OCI-LY1 (cell line): ENCODE measurements at regions not wholly inside any gene's neighbourhood (a gene's known extent, or its start where the extent isn't known, plus 50 kb on each side); places are given as distances from the start of the nearest gene placed in this dataset.

Experiments used
- H2AFZ ChIP-seq: fragments of 200-600 bp; sonication (generic), shearing (Covaris generic); 2 replicates; pipeline ENCODE4 v1.6.0; 2014; ENCODE audit warnings: antibody characterized with exemption, mild to moderate bottlenecking, low read length
- H3F3A ChIP-seq: fragments of 200-600 bp; sonication (generic), shearing (Covaris generic); 2 replicates; pipeline ENCODE4 v1.6.0; 2014; ENCODE audit warnings: mild to moderate bottlenecking, antibody characterized with exemption, low read length, moderate library complexity; ENCODE audit not compliant: insufficient read depth
- H3K27ac ChIP-seq: fragments of 200-600 bp; sonication (generic); 2 replicates; pipeline ENCODE4 v1.5.1; 2014; ENCODE audit warnings: low read length, mixed run types, mild to moderate bottlenecking, low read depth; ENCODE audit not compliant: poor library complexity, severe bottlenecking
- H3K27me3 ChIP-seq: fragments of 200-600 bp; sonication (generic); 2 replicates; pipeline ENCODE4 v1.6.0; 2014; ENCODE audit warnings: antibody characterized with exemption, mild to moderate bottlenecking, low read length, moderate library complexity; ENCODE audit not compliant: insufficient read depth
- H3K36me3 ChIP-seq: fragments of 200-600 bp; sonication (generic); 2 replicates; pipeline ENCODE4 v1.6.1; 2014; ENCODE audit warnings: mild to moderate bottlenecking, antibody characterized with exemption, low read length, moderate library complexity, mixed read lengths; ENCODE audit not compliant: insufficient read depth
- H3K4me1 ChIP-seq: fragments of 200-600 bp; sonication (generic); 2 replicates; pipeline ENCODE4 v1.5.1; 2014; ENCODE audit warnings: mild to moderate bottlenecking, low read length, moderate library complexity; ENCODE audit not compliant: insufficient read depth, severe bottlenecking
- H3K4me2 ChIP-seq: fragments of 200-600 bp; sonication (generic), shearing (Covaris generic); 2 replicates; pipeline ENCODE4 v1.6.1; 2014; ENCODE audit warnings: low read length
- H3K4me3 ChIP-seq: fragments of 200-600 bp; sonication (generic); 2 replicates; pipeline ENCODE4 v1.5.1; 2014; ENCODE audit warnings: low read length, low read depth, mild to moderate bottlenecking, mixed read lengths; ENCODE audit not compliant: poor library complexity, severe bottlenecking
- H3K79me2 ChIP-seq: fragments of 200-600 bp; shearing (Covaris generic); 2 replicates; pipeline ENCODE4 v1.6.1; 2016; ENCODE audit warnings: mixed run types, low read length, mixed read lengths; ENCODE audit not compliant: insufficient read depth
- H3K9ac ChIP-seq: fragments of 200-600 bp; sonication (generic), shearing (Covaris generic); 2 replicates; pipeline ENCODE4 v1.6.1; 2014; ENCODE audit warnings: mild to moderate bottlenecking, low read length, mixed read lengths
- H3K9me2 ChIP-seq: fragments of 200-600 bp; sonication (generic), shearing (Covaris generic); 2 replicates; pipeline ENCODE4 v1.6.1; 2014; ENCODE audit warnings: low read depth, mild to moderate bottlenecking, low read length, mixed read lengths
- H3K9me3 ChIP-seq: fragments of 200-600 bp; shearing (Covaris generic); 2 replicates; pipeline ENCODE4 v1.6.1; 2014; ENCODE audit warnings: low read length, mixed read lengths
- H4K20me1 ChIP-seq: fragments of 200-600 bp; sonication (generic), shearing (Covaris generic); 2 replicates; pipeline ENCODE4 v1.6.0; 2016; ENCODE audit warnings: mild to moderate bottlenecking, low read length; ENCODE audit not compliant: insufficient read depth
- EZH2 ChIP-seq: fragments of 200-600 bp; sonication (generic), shearing (Covaris generic); IDR thresholded peaks from 2 replicates; pipeline ENCODE4 v1.8.0; 2017; ENCODE audit warnings: borderline replicate concordance, mixed run types, mild to moderate bottlenecking, antibody characterized with exemption, low read length, moderate library complexity, mixed read lengths
- TF ChIP-seq, protein P1 (sequence below): fragments of 200-600 bp; sonication (generic), shearing (Covaris generic); IDR thresholded peaks from 2 replicates; pipeline ENCODE4 v1.5.1; 2017; ENCODE audit warnings: mild to moderate bottlenecking, antibody characterized with exemption, low read length, moderate library complexity, mixed read lengths

DNA sequence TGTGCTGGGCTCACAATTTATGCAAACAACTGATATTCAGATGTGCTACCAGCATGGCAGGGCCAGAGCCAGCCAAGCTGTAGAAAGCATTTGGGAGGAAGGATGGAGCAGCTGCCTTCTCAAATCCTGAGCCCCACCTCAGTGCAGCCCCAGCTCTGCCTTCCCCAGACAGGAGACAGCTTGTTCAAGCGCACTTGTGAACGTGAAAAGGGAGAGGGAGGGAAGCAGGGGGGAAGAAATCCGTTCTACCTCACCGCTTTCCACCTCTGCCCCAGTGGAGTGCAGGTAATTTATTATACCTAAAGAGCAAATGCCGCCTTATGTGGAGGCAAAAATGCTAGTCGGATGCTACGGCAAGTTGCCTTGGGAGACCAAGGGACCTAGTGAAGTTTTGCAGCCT lies 66.0 kb upstream of the SLC14A2 start:
- H3K4me2 ChIP-seq: no peak overlapping the region
- H3K9ac ChIP-seq: no peak overlapping the region
- H3K9me2 ChIP-seq: no peaks in the 10 kb centered on the region
- H3K79me2 ChIP-seq: no peaks in the 10 kb centered on the region
- no peaks in the 10 kb centered on the region for H3K36me3 ChIP-seq
- peaks cover 4% of the 10 kb centered on the region; the same call in 1 of the 2 replicates for H3K27me3 ChIP-seq
- H3K4me1 ChIP-seq: no peaks in the 10 kb centered on the region
- H3K4me3 ChIP-seq: no peak overlapping the region
- no peaks in the 10 kb centered on the region for H4K20me1 ChIP-seq
- H3K27ac ChIP-seq: no peak overlapping the region
- H3F3A ChIP-seq: no peaks in the 10 kb centered on the region
- H3K9me3 ChIP-seq: no peaks in the 10 kb centered on the region
- H2AFZ ChIP-seq: no peak overlapping the region
- TF ChIP-seq, protein P1, sequence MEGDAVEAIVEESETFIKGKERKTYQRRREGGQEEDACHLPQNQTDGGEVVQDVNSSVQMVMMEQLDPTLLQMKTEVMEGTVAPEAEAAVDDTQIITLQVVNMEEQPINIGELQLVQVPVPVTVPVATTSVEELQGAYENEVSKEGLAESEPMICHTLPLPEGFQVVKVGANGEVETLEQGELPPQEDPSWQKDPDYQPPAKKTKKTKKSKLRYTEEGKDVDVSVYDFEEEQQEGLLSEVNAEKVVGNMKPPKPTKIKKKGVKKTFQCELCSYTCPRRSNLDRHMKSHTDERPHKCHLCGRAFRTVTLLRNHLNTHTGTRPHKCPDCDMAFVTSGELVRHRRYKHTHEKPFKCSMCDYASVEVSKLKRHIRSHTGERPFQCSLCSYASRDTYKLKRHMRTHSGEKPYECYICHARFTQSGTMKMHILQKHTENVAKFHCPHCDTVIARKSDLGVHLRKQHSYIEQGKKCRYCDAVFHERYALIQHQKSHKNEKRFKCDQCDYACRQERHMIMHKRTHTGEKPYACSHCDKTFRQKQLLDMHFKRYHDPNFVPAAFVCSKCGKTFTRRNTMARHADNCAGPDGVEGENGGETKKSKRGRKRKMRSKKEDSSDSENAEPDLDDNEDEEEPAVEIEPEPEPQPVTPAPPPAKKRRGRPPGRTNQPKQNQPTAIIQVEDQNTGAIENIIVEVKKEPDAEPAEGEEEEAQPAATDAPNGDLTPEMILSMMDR: no peak
- no peak for TF ChIP-seq EZH2

- Histone ChIP-seq H3K9me3 (no peaks in the 10 kb centered on the region), H3K9ac (no peak overlapping the region), H3K27me3 (peaks cover 4% of the 10 kb centered on the region; the same call in 1 of the 2 replicates), H3K36me3 (no peaks in the 10 kb centered on the region), H2AFZ (no peak overlapping the region), H3F3A (no peaks in the 10 kb centered on the region), H4K20me1 (no peaks in the 10 kb centered on the region), H3K4me3 (no peak overlapping the region), H3K79me2 (no peaks in the 10 kb centered on the region), H3K9me2 (no peaks in the 10 kb centered on the region), H3K27ac (no peak overlapping the region), H3K4me1 (no peaks in the 10 kb centered on the region), H3K4me2 (no peak overlapping the region)
- TF ChIP-seq EZH2: no peak
- TF ChIP-seq, protein P1: no peak
Observed at GRCh38 chr18:45551142-45551815, 64.0 kb upstream of the SLC14A2 start.

- TF ChIP-seq, protein P1: no peak
- TF ChIP-seq EZH2: no peak
- Histone ChIP-seq H3K4me1 (no peaks in the 10 kb centered on the region), H3K27me3 (peaks cover 4% of the 10 kb centered on the region; the same call in 1 of the 2 replicates), H3K36me3 (no peaks in the 10 kb centered on the region), H3K4me2 (no peak overlapping the region), H4K20me1 (no peaks in the 10 kb centered on the region), H3F3A (no peaks in the 10 kb centered on the region), H3K9ac (no peak overlapping the region), H3K4me3 (no peak overlapping the region), H3K9me3 (no peaks in the 10 kb centered on the region), H3K9me2 (no peaks in the 10 kb centered on the region), H3K79me2 (no peaks in the 10 kb centered on the region), H2AFZ (no peak overlapping the region), H3K27ac (no peak overlapping the region)
Observed at GRCh38 chr18:45553723-45554388, 61.4 kb upstream of the SLC14A2 start.
